ENCODE measurements at regions not wholly inside any gene's neighbourhood (a gene's known extent, or its start where the extent isn't known, plus 50 kb on each side); places are given as distances from the start of the nearest gene placed in this dataset.

DNA sequence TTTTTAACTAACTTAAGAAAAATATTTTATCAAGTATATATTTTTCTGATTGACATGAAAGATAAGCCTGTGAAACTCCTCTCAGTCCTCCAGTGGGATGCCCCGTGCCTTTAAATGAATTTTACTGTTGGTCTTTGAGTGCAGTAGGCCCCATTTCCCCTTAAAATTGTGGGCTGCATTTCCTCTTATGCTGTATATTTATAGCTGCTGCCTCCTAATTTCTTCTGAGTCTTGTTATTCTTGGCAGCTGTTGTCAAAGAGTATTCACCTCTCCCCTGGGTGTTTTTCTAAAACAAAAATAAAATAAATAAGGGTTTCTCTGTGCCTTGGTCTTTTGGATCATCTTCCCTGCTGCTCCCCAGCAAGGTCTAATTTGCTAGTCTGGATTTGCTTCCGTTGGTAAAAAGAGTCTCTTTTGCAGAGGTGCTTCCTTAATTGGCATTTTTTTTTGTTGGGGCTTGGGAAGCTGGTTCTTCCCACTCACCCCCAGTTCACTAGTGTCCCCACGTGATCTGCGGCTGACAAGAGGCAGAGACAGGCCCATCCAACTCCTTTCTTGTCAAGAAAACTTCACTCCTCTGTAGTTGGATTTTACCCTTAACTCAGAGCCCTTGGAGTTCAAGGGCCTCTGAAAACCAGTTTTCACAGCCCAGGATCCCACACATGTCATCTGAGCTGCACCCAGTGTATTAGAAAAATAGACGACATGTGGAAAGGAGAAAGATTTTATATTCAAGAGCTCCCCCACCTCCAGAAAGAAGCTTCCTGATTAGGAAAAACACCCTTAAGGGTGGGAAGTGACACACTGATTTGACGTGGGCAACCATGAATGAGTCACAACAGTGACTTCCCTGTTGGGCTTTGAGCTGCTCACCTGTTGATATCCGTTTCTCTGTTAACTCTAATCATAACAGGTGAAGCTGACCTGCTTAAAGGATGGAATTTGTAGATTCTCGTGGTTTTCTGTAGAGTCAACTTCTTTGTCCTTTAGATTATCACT lies 431.5 kb downstream of the DCDC2C start:
- TF ChIP-seq, protein P1, sequence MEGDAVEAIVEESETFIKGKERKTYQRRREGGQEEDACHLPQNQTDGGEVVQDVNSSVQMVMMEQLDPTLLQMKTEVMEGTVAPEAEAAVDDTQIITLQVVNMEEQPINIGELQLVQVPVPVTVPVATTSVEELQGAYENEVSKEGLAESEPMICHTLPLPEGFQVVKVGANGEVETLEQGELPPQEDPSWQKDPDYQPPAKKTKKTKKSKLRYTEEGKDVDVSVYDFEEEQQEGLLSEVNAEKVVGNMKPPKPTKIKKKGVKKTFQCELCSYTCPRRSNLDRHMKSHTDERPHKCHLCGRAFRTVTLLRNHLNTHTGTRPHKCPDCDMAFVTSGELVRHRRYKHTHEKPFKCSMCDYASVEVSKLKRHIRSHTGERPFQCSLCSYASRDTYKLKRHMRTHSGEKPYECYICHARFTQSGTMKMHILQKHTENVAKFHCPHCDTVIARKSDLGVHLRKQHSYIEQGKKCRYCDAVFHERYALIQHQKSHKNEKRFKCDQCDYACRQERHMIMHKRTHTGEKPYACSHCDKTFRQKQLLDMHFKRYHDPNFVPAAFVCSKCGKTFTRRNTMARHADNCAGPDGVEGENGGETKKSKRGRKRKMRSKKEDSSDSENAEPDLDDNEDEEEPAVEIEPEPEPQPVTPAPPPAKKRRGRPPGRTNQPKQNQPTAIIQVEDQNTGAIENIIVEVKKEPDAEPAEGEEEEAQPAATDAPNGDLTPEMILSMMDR (IDR thresholded peaks at IDR 0.05) = no peak
- TF ChIP-seq ZFX (IDR thresholded peaks at IDR 0.05; ENCODE audit: borderline replicate concordance) = no peak
